AG09309 (cell line): ENCODE measurements at regions not wholly inside any gene's neighbourhood (a gene's known extent, or its start where the extent isn't known, plus 50 kb on each side); places are given as distances from the start of the nearest gene placed in this dataset.
"Not testable (repeated sequence)": the region's sequence is repeated elsewhere in the genome, so short reads cannot be mapped to it uniquely, and the experiment has no call there.

ENCODE experiments used
- DNase-seq: peaks from one replicate; pipeline ENCODE4 v3.0.0-alpha.2; 2010; ENCODE audit warnings: low read depth
- H3K4me3 ChIP-seq: 2 replicates; pipeline ENCODE4 v1.5.1; 2011; ENCODE audit warnings: mild to moderate bottlenecking, low read depth, low read length, moderate library complexity; ENCODE audit not compliant: control insufficient read depth
- CTCF ChIP-seq: IDR thresholded peaks from 2 replicates; pipeline ENCODE4 v1.5.1; 2011; ENCODE audit warnings: mild to moderate bottlenecking, low read depth, low read length, inconsistent platforms; ENCODE audit not compliant: insufficient read depth, control insufficient read depth; ENCODE audit errors: missing control alignments

- H3K4me3 ChIP-seq, result no peak overlapping the region
- peak; percentile 68 for DNase-seq
- TF ChIP-seq CTCF, result no peak
Observed at GRCh38 chr4:60683973-60684372, 516.2 kb upstream of the ADGRL3 start.

GRCh38 chr4:60696062-60696461 is 504.1 kb upstream of the ADGRL3 start:
- H3K4me3 ChIP-seq, DNase-seq: not testable (repeated sequence)

- TF ChIP-seq CTCF, result no peak
- DNase-seq, result no peak
- H3K4me3 ChIP-seq, result no peak overlapping the region
Observed at GRCh38 chr4:60709061-60709460, 491.1 kb upstream of the ADGRL3 start.

GRCh38 chr4:60718874-60719273 is 481.3 kb upstream of the ADGRL3 start:
- no peak for DNase-seq
- no peak overlapping the region for H3K4me3 ChIP-seq
- TF ChIP-seq CTCF, result no peak

GRCh38 chr4:60721685-60722084 is 478.4 kb upstream of the ADGRL3 start:
- no peak for TF ChIP-seq CTCF
- no peak for DNase-seq
- no peak overlapping the region for H3K4me3 ChIP-seq

GRCh38 chr4:60723796-60724195 is 476.3 kb upstream of the ADGRL3 start:
- no peak for TF ChIP-seq CTCF
- no peak for DNase-seq
- no peak overlapping the region for H3K4me3 ChIP-seq

GRCh38 chr4:60724623-60725022 is 475.5 kb upstream of the ADGRL3 start:
- peak; percentile 70 for DNase-seq
- TF ChIP-seq CTCF, result no peak
- no peak overlapping the region for H3K4me3 ChIP-seq
